Esophagus muscularis mucosa (tissue), 4 donors: ENCODE measurements at regions not wholly inside any gene's neighbourhood (a gene's known extent, or its start where the extent isn't known, plus 50 kb on each side); places are given as distances from the start of the nearest gene placed in this dataset.

ENCODE experiments used
- DNase-seq: peaks from one replicate; pipeline ENCODE4 v3.0.0-alpha.2; 2017; ENCODE audit errors: extremely low spot score
- H3K27ac ChIP-seq, 4 donors: fragments of 200-600 bp; sonication (generic); replicated peaks in 1 of 4; 1 replicate in 3 of 4; 2 replicates in 1 of 4; pipeline ENCODE4 v1.5.1; 2016 to 2019; ENCODE audit warnings: mild to moderate bottlenecking in 1 of 4
- H3K27me3 ChIP-seq, 4 donors: fragments of 200-600 bp; sonication (generic); one replicate each; pipeline versions ENCODE4 v1.5.1 to v1.6.0; 2016 to 2019
- H3K36me3 ChIP-seq, 4 donors: fragments of 200-600 bp; sonication (generic); one replicate each; pipeline ENCODE4 v1.5.1; 2016 to 2019
- H3K4me1 ChIP-seq, 4 donors: fragments of 200-600 bp; sonication (generic); one replicate each; pipeline ENCODE4 v1.5.1; 2016 to 2019
- H3K4me3 ChIP-seq, 4 donors: fragments of 200-600 bp; sonication (generic); 1 replicate in 2 of 4; 2 replicates in 2 of 4; pipeline ENCODE4 v1.5.1; 2016 to 2019; ENCODE audit warnings: mild to moderate bottlenecking in 4 of 4, moderate library complexity in 1 of 4
- H3K9me3 ChIP-seq, 4 donors: fragments of 200-600 bp; sonication (generic); 1 replicate in 3 of 4; 2 replicates in 1 of 4; pipeline ENCODE4 v1.5.1; 2016 to 2019
- CTCF ChIP-seq, 3 experiments: fragments of 200-600 bp in 2 of 3; fragments of 450-650 bp in 1 of 3; sonication (generic) in 2 of 3; IDR thresholded peaks; one replicate each; pipeline ENCODE4 v1.5.1; 2017 to 2019; ENCODE audit warnings: antibody characterized with exemption in 3 of 3, mild to moderate bottlenecking in 2 of 3, moderate library complexity in 1 of 3
- EP300 ChIP-seq: sonication (generic); formaldehyde crosslinking; IDR thresholded peaks from one replicate; pipeline ENCODE4 v1.6.1; 2017; ENCODE audit warnings: antibody characterized with exemption
- POLR2A ChIP-seq: fragments of 450-650 bp; IDR thresholded peaks from one replicate; pipeline ENCODE4 v1.6.1; 2017; ENCODE audit warnings: antibody characterized with exemption, moderate library complexity, mild to moderate bottlenecking, low read depth
- POLR2AphosphoS5 ChIP-seq, 2 donors: sonication (generic); formaldehyde crosslinking; IDR thresholded peaks; one replicate each; pipeline ENCODE4 v1.6.1; 2017; ENCODE audit warnings: antibody characterized with exemption in 2 of 2
- WGBS: methylation state at CpG from one replicate; pipeline ENCODE4 v1.1.5; 2018; 5-methylcytosine and 5-hydroxymethylcytosine counted together
- intact Hi-C: fragments of 100-400 bp; cut with DNase I; formaldehyde crosslinking; loops from one replicate; pipeline ENCODE4 v1.15.1; 2023

GRCh38 chr22:27535452-27535851 lies 266.1 kb downstream of the MN1 start:
- Histone ChIP-seq H3K27ac (no peak overlapping the region), H3K36me3 (no peaks in the 10 kb centered on the region), H3K27me3 (no peaks in the 10 kb centered on the region), H3K4me1 (peaks cover 0 to 13% (median 7%) of the 10 kb centered on the region in 4 donors), H3K4me3 (no peak overlapping the region), H3K9me3 (no peaks in the 10 kb centered on the region)
- WGBS: 95% methylated on average over 2 of the region's 2 CpGs
- DNase-seq: no peak
- TF ChIP-seq POLR2A (no peak), EP300 (no peak), POLR2AphosphoS5 (IDR thresholded peaks at IDR 0.05) (no peak), CTCF (IDR thresholded peaks at IDR 0.05) (no peak)
- intact Hi-C loops: no loop called here

GRCh38 chr22:27537501-27537900 lies 264.1 kb downstream of the MN1 start:
- intact Hi-C loops: no loop called here
- WGBS: 37% methylated on average over 7 of the region's 15 CpGs

GRCh38 chr22:27538666-27539065 lies 262.9 kb downstream of the MN1 start:
- 81% methylated on average over 12 of the region's 13 CpGs for WGBS
- DNase-seq: no peak
- H3K4me3 ChIP-seq: no peak overlapping the region
- H3K4me1 ChIP-seq: peaks cover 0 to 17% (median 12%) of the 10 kb centered on the region in 4 donors
- TF ChIP-seq POLR2A (no peak), POLR2AphosphoS5 (IDR thresholded peaks at IDR 0.05) (no peak), EP300 (no peak), CTCF (IDR thresholded peaks at IDR 0.05) (no peak)
- intact Hi-C loops: no loop called here
- H3K27me3 ChIP-seq: peaks cover 0 to 6% (median 0%) of the 10 kb centered on the region in 4 donors
- H3K9me3 ChIP-seq: no peaks in the 10 kb centered on the region
- H3K27ac ChIP-seq: no peak overlapping the region
- H3K36me3 ChIP-seq: no peaks in the 10 kb centered on the region

More at GRCh38 chr22:27537501-27537900, 264.1 kb downstream of the MN1 start:
- Histone ChIP-seq H3K36me3 (no peaks in the 10 kb centered on the region), H3K27me3 (no peaks in the 10 kb centered on the region), H3K27ac (no peak overlapping the region), H3K9me3 (no peaks in the 10 kb centered on the region), H3K4me3 (no peak overlapping the region), H3K4me1 (peaks cover 0 to 17% (median 12%) of the 10 kb centered on the region in 4 donors)
- DNase-seq: no peak
- TF ChIP-seq CTCF (IDR thresholded peaks at IDR 0.05) (no peak), POLR2AphosphoS5 (IDR thresholded peaks at IDR 0.05) (peak in 1 of 2 donors; percentile 6)

GRCh38 chr22:27540247-27540646 lies 261.3 kb downstream of the MN1 start:
- Histone ChIP-seq H3K9me3 (no peaks in the 10 kb centered on the region), H3K27me3 (peaks cover 0 to 19% (median 0%) of the 10 kb centered on the region in 4 donors), H3K36me3 (no peaks in the 10 kb centered on the region), H3K27ac (no peak overlapping the region), H3K4me1 (peaks cover 0 to 10% (median 9%) of the 10 kb centered on the region in 4 donors), H3K4me3 (no peak overlapping the region)
- TF ChIP-seq EP300 (no peak), POLR2AphosphoS5 (IDR thresholded peaks at IDR 0.05) (no peak), CTCF (IDR thresholded peaks at IDR 0.05) (no peak), POLR2A (no peak)
- intact Hi-C loops: no loop called here
- WGBS: 94% methylated on average over 10 of the region's 10 CpGs
- DNase-seq: no peak

- intact Hi-C loops: no loop called here
- H3K4me3 ChIP-seq: no peak overlapping the region
- H3K4me1 ChIP-seq: peaks cover 0 to 10% (median 9%) of the 10 kb centered on the region in 4 donors
- no peaks in the 10 kb centered on the region for H3K9me3 ChIP-seq
- TF ChIP-seq CTCF (IDR thresholded peaks at IDR 0.05): no peak
- no peak for TF ChIP-seq POLR2AphosphoS5 (IDR thresholded peaks at IDR 0.05)
- TF ChIP-seq POLR2A: no peak
- no peak for TF ChIP-seq EP300
- H3K27ac ChIP-seq: no peak overlapping the region
- 69% methylated on average over 24 of the region's 24 CpGs for WGBS
- DNase-seq: no peak
- no peaks in the 10 kb centered on the region for H3K36me3 ChIP-seq
- H3K27me3 ChIP-seq: peaks cover 0 to 24% (median 0%) of the 10 kb centered on the region in 4 donors
These were observed 260.7 kb downstream of the MN1 start for GRCh38 chr22:27540656-27541396.
